HG02678 (cell line): ENCODE measurements at regions not wholly inside any gene's neighbourhood (a gene's known extent, or its start where the extent isn't known, plus 50 kb on each side); places are given as distances from the start of the nearest gene placed in this dataset.

Experiments
- ATAC-seq: cut with Tn5 transposase; IDR thresholded peaks from one replicate; pipeline ENCODE4 v1.9.1; 2021; ENCODE audit warnings: mild to moderate bottlenecking, moderate library complexity; ENCODE audit not compliant: unreplicated experiment

- no peak for ATAC-seq
These were observed 50.0 kb upstream of the RNU6ATAC start for GRCh38 chr9:134214386-134214765.

- no peak for ATAC-seq
These were observed 50.5 kb upstream of the RNU6ATAC start for GRCh38 chr9:134214766-134215419.

DNA sequence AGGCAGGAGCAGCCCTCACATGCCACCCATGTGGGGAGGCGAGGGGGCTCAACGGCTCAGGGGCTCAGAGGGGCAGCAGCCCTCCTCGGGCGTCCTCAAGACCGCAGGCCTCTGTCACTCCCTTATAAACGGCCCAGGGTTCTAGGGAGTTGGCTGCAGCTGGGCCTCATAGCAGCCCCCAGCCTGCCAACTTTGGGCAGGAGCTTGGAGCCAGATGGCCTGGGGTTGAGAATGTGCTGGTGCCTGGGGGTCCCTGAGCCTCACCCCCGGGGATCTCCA, 51.0 kb upstream of the RNU6ATAC start:
- ATAC-seq = no peak

- ATAC-seq = no peak
These were observed 51.5 kb upstream of the RNU6ATAC start for GRCh38 chr9:134215699-134216448.

GRCh38 chr9:134216449-134216951, 52.1 kb upstream of the RNU6ATAC start:
- no peak for ATAC-seq

GRCh38 chr9:134216961-134217360, 52.6 kb upstream of the RNU6ATAC start:
- ATAC-seq = no peak

GRCh38 chr9:134217431-134218210, 53.3 kb upstream of the RNU6ATAC start:
- ATAC-seq = no peak

DNA sequence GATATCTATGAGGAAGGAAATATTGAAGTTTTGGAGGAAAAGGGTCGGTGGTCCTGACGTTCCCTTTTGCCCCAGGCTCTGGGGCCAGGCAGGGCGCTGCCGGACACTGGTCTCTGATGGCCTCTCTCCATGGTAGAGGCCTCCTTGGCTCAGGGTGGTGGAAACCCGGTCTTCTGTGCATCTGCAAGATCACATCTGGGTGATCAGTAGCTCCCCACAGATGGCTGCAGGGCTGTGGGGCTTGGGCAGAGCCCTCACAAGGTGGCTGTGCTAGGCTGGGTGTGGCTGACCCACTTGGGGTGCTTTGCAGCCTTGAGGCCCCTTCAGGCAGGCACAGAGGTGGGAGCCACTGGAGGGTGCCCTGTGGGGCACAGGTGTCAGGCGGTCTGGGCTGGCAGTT, 53.9 kb upstream of the RNU6ATAC start:
- no peak for ATAC-seq

- no peak for ATAC-seq
These were observed 55.3 kb upstream of the RNU6ATAC start for GRCh38 chr9:134219646-134220060.

GRCh38 chr9:134220311-134220710, 55.9 kb upstream of the RNU6ATAC start:
- ATAC-seq = no peak

DNA sequence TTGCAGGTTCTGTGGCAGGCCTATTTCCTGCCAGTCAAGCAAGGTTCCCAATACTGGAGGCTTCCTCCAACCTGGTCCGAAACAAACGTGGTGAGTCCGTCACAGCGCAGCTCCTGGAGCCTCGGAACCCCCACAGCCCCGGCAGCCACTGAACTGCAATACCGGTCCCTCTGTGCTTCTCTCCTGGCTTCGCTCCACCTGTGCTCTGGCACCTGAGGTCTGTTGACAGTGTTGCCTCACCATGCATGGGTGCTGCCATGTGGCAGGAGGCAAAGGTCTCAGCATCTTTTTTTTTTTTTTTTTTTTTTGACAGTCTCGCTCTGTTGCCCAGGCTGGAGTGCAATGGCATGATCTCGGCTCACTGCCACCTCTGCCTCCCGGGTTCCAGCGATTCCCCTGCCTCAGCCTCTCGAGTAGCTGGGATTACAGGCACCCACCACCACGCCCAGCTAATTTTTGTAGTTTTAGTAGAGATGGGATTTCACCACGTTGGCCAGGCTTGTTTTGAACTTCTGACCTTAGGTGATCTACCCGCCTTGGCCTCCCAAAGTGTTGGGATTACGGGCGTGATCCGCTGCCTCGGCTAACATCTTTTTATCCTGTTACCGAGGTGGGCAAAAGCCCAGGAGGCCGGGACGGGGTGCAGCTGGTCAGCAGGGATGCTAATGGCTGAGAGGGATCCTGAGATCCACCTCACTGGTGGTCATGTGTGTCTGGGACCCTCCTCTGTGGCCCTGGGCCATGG, 57.1 kb upstream of the RNU6ATAC start:
- no peak for ATAC-seq

GRCh38 chr9:134222018-134222573, 57.7 kb upstream of the RNU6ATAC start:
- ATAC-seq = no peak

- ATAC-seq = no peak
These were observed 58.7 kb upstream of the RNU6ATAC start for GRCh38 chr9:134223091-134223490.

DNA sequence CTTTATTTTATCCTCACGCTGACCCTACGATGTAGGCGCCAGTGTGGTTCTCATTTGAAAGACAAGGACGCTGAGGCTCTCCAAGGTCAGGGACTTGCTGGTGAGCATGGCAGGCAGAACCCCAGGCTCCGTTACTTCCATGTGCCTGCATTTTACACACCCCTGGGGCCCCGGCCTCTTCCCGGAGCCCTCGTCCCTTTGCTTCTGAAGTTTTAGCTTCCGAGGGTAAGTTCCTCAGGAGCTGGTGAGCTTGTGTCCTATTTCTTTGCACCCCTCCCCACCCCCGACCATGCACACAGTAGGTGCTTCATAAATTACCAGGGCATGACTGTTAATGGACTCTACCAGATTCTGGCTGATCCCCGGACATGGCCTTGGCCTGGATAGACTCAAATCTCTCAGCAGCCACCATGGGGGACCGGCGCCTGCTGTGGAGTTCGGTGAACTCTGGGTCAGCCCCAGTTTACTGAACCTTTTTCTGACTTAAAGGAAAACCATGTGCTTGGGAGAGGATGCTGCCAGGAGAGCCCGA, 59.3 kb upstream of the RNU6ATAC start:
- no peak for ATAC-seq

DNA sequence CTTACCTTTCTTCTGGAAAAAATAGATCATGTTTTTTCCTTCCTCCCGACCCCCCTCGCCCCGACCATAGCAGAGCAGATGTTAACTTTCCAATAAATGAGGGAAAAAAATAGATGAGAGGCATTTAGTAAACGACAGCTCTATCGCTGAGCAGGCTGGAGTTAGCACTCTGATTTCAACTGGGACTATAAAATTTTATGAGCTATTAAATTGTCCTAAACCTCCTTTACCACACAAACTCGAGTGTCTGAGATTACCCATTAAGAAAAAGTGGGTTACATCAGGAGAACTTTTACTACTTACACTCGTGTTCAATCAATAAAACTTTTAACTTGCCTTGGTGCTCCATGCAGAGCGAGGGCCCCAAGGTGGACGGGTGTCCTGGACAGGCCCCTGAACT, 59.8 kb upstream of the RNU6ATAC start:
- ATAC-seq = no peak

- ATAC-seq = no peak
These were observed 60.3 kb upstream of the RNU6ATAC start for GRCh38 chr9:134224567-134225093.

GRCh38 chr9:134225186-134225585, 60.8 kb upstream of the RNU6ATAC start:
- ATAC-seq = no peak

- ATAC-seq = no peak
These were observed 61.5 kb upstream of the RNU6ATAC start for GRCh38 chr9:134225816-134226215.

DNA sequence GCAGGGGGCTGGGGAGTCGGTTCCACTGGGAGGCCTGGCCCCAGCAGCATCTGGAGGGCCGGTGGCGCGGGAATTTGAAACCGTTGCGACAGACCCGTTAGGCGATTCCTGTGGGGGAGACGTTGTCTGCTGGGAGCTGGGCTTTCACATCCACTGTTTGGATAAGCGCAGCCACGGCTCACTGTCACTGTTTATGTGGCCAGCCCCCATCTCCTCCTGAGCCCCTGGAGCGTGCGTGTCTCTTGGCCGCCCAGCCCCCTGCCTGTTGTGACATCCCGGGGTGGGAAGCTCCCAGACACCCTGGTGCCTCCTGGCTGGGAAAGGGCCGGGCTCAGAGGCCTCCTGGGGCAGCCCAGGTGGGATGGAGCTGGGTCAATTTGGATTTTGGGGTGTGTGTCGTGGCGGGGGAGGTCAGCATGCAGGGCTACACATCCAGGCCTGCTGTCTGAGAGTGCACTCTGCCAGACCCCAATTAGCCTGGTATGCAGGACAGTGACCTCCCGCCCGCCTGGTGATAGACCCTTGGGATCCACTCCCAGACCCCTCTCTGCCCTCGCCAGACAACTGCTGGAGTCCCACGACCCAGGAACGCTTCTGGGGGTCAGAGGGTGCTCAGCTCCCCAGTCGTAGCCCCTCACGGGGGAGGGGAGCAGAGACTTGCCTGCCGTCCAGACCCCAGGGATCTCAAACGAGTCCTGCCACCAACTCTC, 62.0 kb upstream of the RNU6ATAC start:
- ATAC-seq = no peak
